ENCODE measurements at regions not wholly inside any gene's neighbourhood (a gene's known extent, or its start where the extent isn't known, plus 50 kb on each side); places are given as distances from the start of the nearest gene placed in this dataset.
"Not testable (repeated sequence)": the region's sequence is repeated elsewhere in the genome, so short reads cannot be mapped to it uniquely, and the experiment has no call there.

GRCh38 chr14:105697955-105698354, 171.6 kb downstream of the TMEM121 start:
- TF ChIP-seq CTCF (conservative IDR thresholded peaks at IDR 0.05; ENCODE audit: low read depth, low read length); EZH2 (IDR thresholded peaks at IDR 0.05; ENCODE audit: borderline replicate concordance, low read depth, low read length, poor library complexity, severe bottlenecking): not testable (repeated sequence)
